ENCODE measurements at regions not wholly inside any gene's neighbourhood (a gene's known extent, or its start where the extent isn't known, plus 50 kb on each side); places are given as distances from the start of the nearest gene placed in this dataset.

GRCh38 chr22:49429066-49429465, 398.6 kb downstream of the BRD1 start:
- TF ChIP-seq CTCF (IDR thresholded peaks at IDR 0.05): no peak
- TF ChIP-seq EZH2 (IDR thresholded peaks at IDR 0.05; ENCODE audit: borderline replicate concordance, insufficient read depth, low read depth, low read length, poor library complexity, severe bottlenecking): no peak
- WGBS (ENCODE audit: insufficient coverage): 47% methylated on average over 7 of the region's 7 CpGs
- no peaks in the 10 kb centered on the region for H3K4me1 Mint-ChIP-seq
- peaks cover 14% of the 10 kb centered on the region for H3K27me3 Mint-ChIP-seq
- H3K79me2 ChIP-seq (ENCODE audit: control insufficient read depth, insufficient read depth, low read length): no peaks in the 10 kb centered on the region
- ChIA-PET POLR2A (no interaction called here), CTCF (no interaction called here)
- H3K9me3 Mint-ChIP-seq (ENCODE audit: insufficient read depth): no peaks in the 10 kb centered on the region
- peaks cover 0 to 6% (median 0%) of the 10 kb centered on the region in 4 experiments for H3K27me3 ChIP-seq (replicated peaks in 1 of 4; ENCODE audit: control extremely low read depth in 1 of 4, control insufficient read depth in 3 of 4, insufficient read depth in 4 of 4, low read length in 3 of 4)
- peaks cover 0 to 6% (median 0%) of the 10 kb centered on the region in 3 donors for H3K9me3 ChIP-seq (ENCODE audit: control extremely low read depth in 1 of 3, control insufficient read depth in 2 of 3, insufficient read depth in 1 of 3, low read length in 2 of 3)
- H3K27ac Mint-ChIP-seq: no peak overlapping the region
- no peak overlapping the region for H3K9ac ChIP-seq (ENCODE audit: low read length)
- H3K4me1 ChIP-seq (ENCODE audit: control insufficient read depth in 2 of 2, insufficient read depth in 2 of 2, low read length in 2 of 2): no peaks in the 10 kb centered on the region
- H3K4me3 ChIP-seq (ENCODE audit: control extremely low read depth in 1 of 5, extremely low read depth in 1 of 5, insufficient read depth in 1 of 5, low read depth in 2 of 5, low read length in 4 of 5): no peak overlapping the region
- no peak overlapping the region for H3K4me3 Mint-ChIP-seq
- no peak overlapping the region for H2AFZ ChIP-seq (ENCODE audit: insufficient read depth, low read depth, low read length, poor library complexity, severe bottlenecking)
- ATAC-seq (ENCODE audit: low read depth) (no peak), DNase-seq (no peak)
- no peaks in the 10 kb centered on the region for H4K20me1 ChIP-seq (ENCODE audit: control insufficient read depth, insufficient read depth, low read length, poor library complexity, severe bottlenecking)
- no peak overlapping the region for H3K4me2 ChIP-seq (replicated peaks; ENCODE audit: low read depth, low read length, poor library complexity, severe bottlenecking)
- no peak overlapping the region for H3K27ac ChIP-seq (ENCODE audit: low read length in 2 of 2)
- intact Hi-C loops (cut with micrococcal nuclease): no loop called here
- H3K36me3 ChIP-seq (replicated peaks in 1 of 2; ENCODE audit: control extremely low read depth in 1 of 2, control insufficient read depth in 1 of 2, extremely low read depth in 1 of 2, insufficient read depth in 2 of 2, low read length in 1 of 2): no peaks in the 10 kb centered on the region

GRCh38 chr22:49427941-49428340, 399.7 kb downstream of the BRD1 start:
- ATAC-seq (ENCODE audit: low read depth): no peak
- H3K27ac Mint-ChIP-seq: no peak overlapping the region
- 93% methylated on average over 7 of the region's 8 CpGs for WGBS (ENCODE audit: insufficient coverage)

More at GRCh38 chr22:49427941-49428340, 399.7 kb downstream of the BRD1 start:
- intact Hi-C loops (cut with micrococcal nuclease): no loop called here
- no peak for DNase-seq
- Mint-ChIP-seq H3K4me3 (no peak overlapping the region), H3K4me1 (no peaks in the 10 kb centered on the region), H3K9me3 (ENCODE audit: insufficient read depth) (no peaks in the 10 kb centered on the region), H3K27me3 (peaks cover 14% of the 10 kb centered on the region)
- Histone ChIP-seq H3K79me2 (ENCODE audit: control insufficient read depth, insufficient read depth, low read length) (no peaks in the 10 kb centered on the region), H2AFZ (ENCODE audit: insufficient read depth, low read depth, low read length, poor library complexity, severe bottlenecking) (no peak overlapping the region), H3K4me2 (replicated peaks; ENCODE audit: low read depth, low read length, poor library complexity, severe bottlenecking) (no peak overlapping the region), H3K9ac (ENCODE audit: low read length) (no peak overlapping the region), H3K27me3 (replicated peaks in 1 of 4; ENCODE audit: control extremely low read depth in 1 of 4, control insufficient read depth in 3 of 4, insufficient read depth in 4 of 4, low read length in 3 of 4) (peaks cover 0 to 6% (median 0%) of the 10 kb centered on the region in 4 experiments), H3K4me3 (ENCODE audit: control extremely low read depth in 1 of 5, extremely low read depth in 1 of 5, insufficient read depth in 1 of 5, low read depth in 2 of 5, low read length in 4 of 5) (no peak overlapping the region), H4K20me1 (ENCODE audit: control insufficient read depth, insufficient read depth, low read length, poor library complexity, severe bottlenecking) (no peaks in the 10 kb centered on the region), H3K36me3 (replicated peaks in 1 of 2; ENCODE audit: control extremely low read depth in 1 of 2, control insufficient read depth in 1 of 2, extremely low read depth in 1 of 2, insufficient read depth in 2 of 2, low read length in 1 of 2) (no peaks in the 10 kb centered on the region), H3K4me1 (ENCODE audit: control insufficient read depth in 2 of 2, insufficient read depth in 2 of 2, low read length in 2 of 2) (no peaks in the 10 kb centered on the region), H3K27ac (ENCODE audit: low read length in 2 of 2) (no peak overlapping the region), H3K9me3 (ENCODE audit: control extremely low read depth in 1 of 3, control insufficient read depth in 2 of 3, insufficient read depth in 1 of 3, low read length in 2 of 3) (no peaks in the 10 kb centered on the region)
- POLR2A ChIA-PET: no interaction called here
- CTCF ChIA-PET: no interaction called here
- no peak for TF ChIP-seq CTCF (IDR thresholded peaks at IDR 0.05)
- no peak for TF ChIP-seq EZH2 (IDR thresholded peaks at IDR 0.05; ENCODE audit: borderline replicate concordance, insufficient read depth, low read depth, low read length, poor library complexity, severe bottlenecking)
